KMS-11 (cell line): ENCODE measurements at regions not wholly inside any gene's neighbourhood (a gene's known extent, or its start where the extent isn't known, plus 50 kb on each side); places are given as distances from the start of the nearest gene placed in this dataset.

Source experiments
- H2AFZ ChIP-seq: fragments of 200-600 bp; sonication (generic); 2 replicates; pipeline ENCODE4 v1.6.1; 2016; ENCODE audit warnings: antibody characterized with exemption, mixed run types, low read depth
- H3K27ac ChIP-seq: fragments of 200-600 bp; sonication (generic); 2 replicates; pipeline ENCODE4 v1.6.1; 2016; ENCODE audit warnings: mild to moderate bottlenecking, mixed run types
- H3K27me3 ChIP-seq: fragments of 200-600 bp; sonication (generic); 2 replicates; pipeline ENCODE4 v1.6.1; 2017; ENCODE audit warnings: mild to moderate bottlenecking, low read depth, mixed run types, moderate library complexity; ENCODE audit not compliant: insufficient read depth
- H3K36me3 ChIP-seq: fragments of 200-600 bp; sonication (generic); 2 replicates; pipeline ENCODE4 v1.6.1; 2017; ENCODE audit warnings: mild to moderate bottlenecking, mixed run types; ENCODE audit not compliant: insufficient read depth
- H3K4me1 ChIP-seq: fragments of 200-600 bp; sonication (generic); 2 replicates; pipeline ENCODE4 v1.6.1; 2016; ENCODE audit warnings: mild to moderate bottlenecking, low read depth, mixed run types; ENCODE audit not compliant: poor library complexity, severe bottlenecking
- H3K4me2 ChIP-seq: fragments of 200-600 bp; sonication (generic); 2 replicates; pipeline ENCODE4 v1.7.0; 2016; ENCODE audit warnings: mild to moderate bottlenecking, mixed run types
- H3K4me3 ChIP-seq: fragments of 200-600 bp; sonication (generic); IDR thresholded peaks from 2 replicates; pipeline ENCODE4 v1.6.1; 2017; ENCODE audit warnings: low read depth, low read length, mixed read lengths; ENCODE audit not compliant: insufficient read depth
- H3K79me2 ChIP-seq: fragments of 200-600 bp; sonication (generic); 2 replicates; pipeline ENCODE4 v1.6.1; 2016; ENCODE audit warnings: low read depth, mixed run types; ENCODE audit not compliant: insufficient read depth
- H3K9ac ChIP-seq: fragments of 200-600 bp; sonication (generic); 2 replicates; pipeline ENCODE4 v1.6.1; 2016; ENCODE audit warnings: mild to moderate bottlenecking, mixed run types
- H4K20me1 ChIP-seq: fragments of 200-600 bp; sonication (generic); 2 replicates; pipeline ENCODE4 v1.6.1; 2016; ENCODE audit warnings: mild to moderate bottlenecking, mixed run types; ENCODE audit not compliant: insufficient read depth
- TF ChIP-seq, protein P1 (sequence below): fragments of 200-600 bp; sonication (generic); conservative IDR thresholded peaks from 2 replicates; pipeline ENCODE4 v1.6.1; 2017; ENCODE audit warnings: low read depth, mild to moderate bottlenecking, antibody characterized with exemption, low read length, moderate library complexity, mixed read lengths

DNA sequence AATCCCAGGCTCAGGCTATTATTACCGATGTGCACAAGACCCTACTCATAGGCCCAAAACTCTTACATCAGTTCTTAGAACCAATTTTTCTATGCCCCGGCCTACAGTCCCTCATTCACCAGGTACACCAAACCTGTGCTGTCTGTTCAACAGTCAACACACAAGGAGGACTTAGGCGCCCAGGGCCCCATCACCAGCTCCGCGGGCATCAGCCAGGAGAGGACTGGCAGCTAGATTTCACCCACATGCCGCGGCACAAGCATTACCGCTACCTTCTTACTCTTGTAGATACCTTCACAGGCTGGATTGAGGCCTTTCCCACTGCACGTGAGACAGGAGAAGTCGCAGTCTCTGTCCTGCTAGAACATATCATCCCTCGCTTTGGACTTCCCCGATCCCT is 962.5 kb downstream of the RPA4 start:
- Histone ChIP-seq H3K4me1 (no peaks in the 10 kb centered on the region), H3K4me3 (no peak overlapping the region), H3K79me2 (no peaks in the 10 kb centered on the region), H3K4me2 (no peak overlapping the region), H3K27me3 (no peaks in the 10 kb centered on the region), H4K20me1 (no peaks in the 10 kb centered on the region), H3K27ac (no peak overlapping the region), H3K36me3 (no peaks in the 10 kb centered on the region), H2AFZ (no peak overlapping the region), H3K9ac (no peak overlapping the region)
- TF ChIP-seq, protein P1, sequence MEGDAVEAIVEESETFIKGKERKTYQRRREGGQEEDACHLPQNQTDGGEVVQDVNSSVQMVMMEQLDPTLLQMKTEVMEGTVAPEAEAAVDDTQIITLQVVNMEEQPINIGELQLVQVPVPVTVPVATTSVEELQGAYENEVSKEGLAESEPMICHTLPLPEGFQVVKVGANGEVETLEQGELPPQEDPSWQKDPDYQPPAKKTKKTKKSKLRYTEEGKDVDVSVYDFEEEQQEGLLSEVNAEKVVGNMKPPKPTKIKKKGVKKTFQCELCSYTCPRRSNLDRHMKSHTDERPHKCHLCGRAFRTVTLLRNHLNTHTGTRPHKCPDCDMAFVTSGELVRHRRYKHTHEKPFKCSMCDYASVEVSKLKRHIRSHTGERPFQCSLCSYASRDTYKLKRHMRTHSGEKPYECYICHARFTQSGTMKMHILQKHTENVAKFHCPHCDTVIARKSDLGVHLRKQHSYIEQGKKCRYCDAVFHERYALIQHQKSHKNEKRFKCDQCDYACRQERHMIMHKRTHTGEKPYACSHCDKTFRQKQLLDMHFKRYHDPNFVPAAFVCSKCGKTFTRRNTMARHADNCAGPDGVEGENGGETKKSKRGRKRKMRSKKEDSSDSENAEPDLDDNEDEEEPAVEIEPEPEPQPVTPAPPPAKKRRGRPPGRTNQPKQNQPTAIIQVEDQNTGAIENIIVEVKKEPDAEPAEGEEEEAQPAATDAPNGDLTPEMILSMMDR, result no peak

DNA sequence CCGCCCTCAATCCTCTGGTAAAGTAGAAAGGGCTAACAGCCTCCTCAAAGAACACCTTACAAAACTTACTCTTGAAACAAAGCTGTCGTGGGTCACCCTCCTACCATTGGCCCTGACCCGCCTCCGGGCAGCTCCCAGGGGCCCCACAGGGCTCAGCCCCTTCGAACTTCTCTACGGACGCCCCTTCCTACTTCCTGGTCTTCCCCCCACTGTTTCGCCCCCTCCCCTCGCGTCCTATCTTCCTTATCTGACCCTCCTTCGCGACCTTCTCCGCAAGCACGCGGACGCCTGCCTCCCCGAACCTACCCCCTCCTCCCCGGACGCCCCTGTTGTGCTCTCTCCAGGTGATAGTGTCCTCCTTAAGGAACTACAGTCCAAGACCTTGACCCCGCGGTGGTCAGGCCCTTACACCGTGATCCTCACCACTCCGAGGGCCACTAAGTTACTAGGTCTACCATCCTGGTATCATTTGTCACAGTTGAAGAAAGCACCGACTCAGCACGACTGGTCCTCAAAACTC is 963.1 kb downstream of the RPA4 start:
- Histone ChIP-seq H3K9ac (no peak overlapping the region), H3K27ac (no peak overlapping the region), H3K79me2 (no peaks in the 10 kb centered on the region), H2AFZ (no peak overlapping the region), H3K4me2 (no peak overlapping the region), H3K4me1 (no peaks in the 10 kb centered on the region), H4K20me1 (no peaks in the 10 kb centered on the region), H3K36me3 (no peaks in the 10 kb centered on the region), H3K4me3 (no peak overlapping the region), H3K27me3 (no peaks in the 10 kb centered on the region)
- TF ChIP-seq, protein P1, result no peak

DNA sequence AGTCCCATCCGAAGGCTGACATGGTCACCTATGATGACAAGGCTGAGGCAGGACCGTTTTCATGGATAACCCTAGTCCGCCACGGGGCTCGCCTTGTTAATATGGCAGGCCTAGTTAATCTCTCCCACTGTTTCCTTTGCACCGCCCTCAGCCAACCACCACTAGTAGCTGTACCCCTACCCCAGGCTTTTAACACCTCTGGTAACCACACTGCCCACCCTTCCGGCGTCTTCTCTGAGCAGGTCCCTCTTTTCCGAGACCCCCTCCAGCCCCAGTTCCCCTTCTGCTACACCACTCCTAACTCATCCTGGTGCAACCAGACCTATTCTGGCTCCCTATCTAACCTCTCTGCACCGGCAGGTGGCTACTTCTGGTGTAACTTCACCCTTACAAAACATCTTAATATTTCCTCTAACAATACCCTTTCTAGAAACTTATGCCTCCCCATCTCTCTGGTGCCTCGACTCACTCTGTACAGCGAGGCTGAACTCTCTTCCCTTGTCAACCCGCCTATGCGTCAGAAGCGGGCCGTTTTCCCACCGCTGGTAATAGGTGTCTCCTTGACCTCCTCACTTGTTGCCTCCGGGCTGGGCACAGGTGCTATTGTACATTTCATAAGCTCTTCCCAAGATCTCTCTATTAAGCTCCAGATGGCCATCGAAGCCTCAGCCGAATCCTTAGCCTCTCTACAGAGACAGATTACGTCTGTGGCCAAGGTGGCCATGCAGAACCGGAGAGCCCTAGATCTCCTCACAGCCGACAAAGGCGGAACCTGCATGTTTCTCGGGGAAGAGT is 964.4 kb downstream of the RPA4 start:
- Histone ChIP-seq H3K4me3 (no peak overlapping the region), H3K4me1 (no peaks in the 10 kb centered on the region), H3K4me2 (no peak overlapping the region), H3K9ac (no peak overlapping the region), H2AFZ (no peak overlapping the region), H3K27me3 (no peaks in the 10 kb centered on the region), H3K36me3 (no peaks in the 10 kb centered on the region), H4K20me1 (no peaks in the 10 kb centered on the region), H3K27ac (no peak overlapping the region), H3K79me2 (no peaks in the 10 kb centered on the region)
- TF ChIP-seq, protein P1, result no peak

DNA sequence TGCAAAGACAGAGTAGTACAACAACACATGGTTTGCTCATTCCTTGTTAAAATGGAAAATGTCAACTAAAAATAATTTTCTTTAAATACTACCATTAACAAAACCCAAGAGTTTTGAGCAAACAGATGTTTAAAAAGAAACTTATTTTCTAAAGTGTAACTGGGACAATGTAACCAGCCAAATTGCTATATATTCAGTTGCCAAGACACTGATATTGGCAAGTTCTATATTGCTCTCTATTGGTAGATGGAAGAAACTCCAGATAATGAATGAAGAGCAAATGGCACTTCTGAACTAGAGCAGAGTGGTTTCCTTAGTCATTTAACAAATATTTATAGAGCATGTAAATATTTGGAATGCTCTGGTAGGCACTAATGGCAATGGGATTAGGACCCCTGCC is 966.2 kb downstream of the RPA4 start:
- H3K4me3 ChIP-seq, result no peak overlapping the region
- no peaks in the 10 kb centered on the region for H3K79me2 ChIP-seq
- H2AFZ ChIP-seq, result no peak overlapping the region
- no peaks in the 10 kb centered on the region for H3K27me3 ChIP-seq
- TF ChIP-seq, protein P1, result no peak
- H3K36me3 ChIP-seq, result no peaks in the 10 kb centered on the region
- no peak overlapping the region for H3K4me2 ChIP-seq
- no peak overlapping the region for H3K9ac ChIP-seq
- H3K4me1 ChIP-seq, result no peaks in the 10 kb centered on the region
- no peak overlapping the region for H3K27ac ChIP-seq
- H4K20me1 ChIP-seq, result no peaks in the 10 kb centered on the region
